PC-3 (cell line): ENCODE measurements at regions not wholly inside any gene's neighbourhood (a gene's known extent, or its start where the extent isn't known, plus 50 kb on each side); places are given as distances from the start of the nearest gene placed in this dataset.

Experiments used
- ATAC-seq: fragments of 200-7000 bp; cut with Tn5 transposase; 2 replicates; pipeline ENCODE4 v1.9.1; 2020; ENCODE audit warnings: mild to moderate bottlenecking, moderate library complexity
- BruUV-seq: library from RNA; stranded (reverse); fragments of 400-500 nt; replicated peaks from 2 replicates; lab custom pipeline; 2021; lab: Mats Ljungman, UMichigan
- CTCF ChIA-PET: fragments of 300-600 bp; sonication (Branson Sonifier 250); formaldehyde crosslinking; loops from one replicate; lab custom pipeline; 2022; ENCODE audit warnings: antibody characterized with exemption; lab: Charles Lee
- POLR2A ChIA-PET: fragments of 300-600 bp; sonication (Branson Sonifier 250); formaldehyde crosslinking; loops from one replicate; lab custom pipeline; 2022; ENCODE audit warnings: antibody characterized with exemption; ENCODE audit not compliant: unreplicated experiment; lab: Charles Lee
- DNase-seq: peaks from one replicate; pipeline ENCODE4 v3.0.0-alpha.2; 2015
- H2AFZ ChIP-seq: fragments of 300-600 bp; sonication (generic); 2 replicates; pipeline ENCODE4 v1.6.0; 2016; ENCODE audit warnings: antibody characterized with exemption, low read length
- H3F3A ChIP-seq: fragments of 300-600 bp; sonication (generic); one replicate; pipeline ENCODE4 v1.6.0; 2017; ENCODE audit warnings: antibody characterized with exemption, low read length, control low read depth, mild to moderate bottlenecking; ENCODE audit not compliant: unreplicated experiment
- H3K27ac ChIP-seq: fragments of 300-600 bp; sonication (generic); 2 replicates; pipeline ENCODE4 v1.5.1; 2016; ENCODE audit warnings: mild to moderate bottlenecking, low read length
- H3K27me3 ChIP-seq: fragments of 300-600 bp; sonication (generic); 2 replicates; pipeline ENCODE4 v1.6.1; 2016; ENCODE audit warnings: low read length, mixed read lengths
- H3K36me3 ChIP-seq: fragments of 300-600 bp; sonication (generic); 2 replicates; pipeline ENCODE4 v1.6.1; 2016; ENCODE audit warnings: low read depth, mixed run types, low read length, mixed read lengths
- H3K4me1 ChIP-seq: fragments of 300-600 bp; sonication (generic); 2 replicates; pipeline ENCODE4 v1.5.1; 2016; ENCODE audit warnings: low read length; ENCODE audit not compliant: insufficient read depth
- H3K4me2 ChIP-seq: fragments of 300-600 bp; sonication (generic); 2 replicates; pipeline ENCODE4 v1.6.0; 2016; ENCODE audit warnings: low read length
- H3K4me3 ChIP-seq: fragments of 300-600 bp; sonication (generic); 2 replicates; pipeline ENCODE4 v1.5.1; 2016; ENCODE audit warnings: mild to moderate bottlenecking, low read length, mixed read lengths
- H3K79me2 ChIP-seq: fragments of 300-600 bp; sonication (generic); 2 replicates; pipeline ENCODE4 v1.6.1; 2017; ENCODE audit warnings: low read length, mixed read lengths
- H3K9ac ChIP-seq: fragments of 300-600 bp; sonication (generic); 2 replicates; pipeline ENCODE4 v1.6.0; 2016; ENCODE audit warnings: mild to moderate bottlenecking, low read length
- H3K9me2 ChIP-seq: fragments of 300-600 bp; sonication (generic); replicated peaks from 2 replicates; pipeline ENCODE4 v1.6.1; 2016; ENCODE audit warnings: mixed run types, low read length, mixed read lengths
- H3K9me3 ChIP-seq: fragments of 300-600 bp; sonication (generic); 2 replicates; pipeline ENCODE4 v1.6.1; 2016; ENCODE audit warnings: low read length, mixed read lengths
- H4K20me1 ChIP-seq: fragments of 300-600 bp; sonication (generic); 2 replicates; pipeline ENCODE4 v1.6.1; 2016; ENCODE audit warnings: low read length, mixed read lengths
- CTCF ChIP-seq: fragments of 300-600 bp; sonication (generic); conservative IDR thresholded peaks from 2 replicates; pipeline ENCODE4 v1.5.1; 2017; ENCODE audit warnings: antibody characterized with exemption, low read depth, mild to moderate bottlenecking, low read length
- EZH2 ChIP-seq: fragments of 300-600 bp; sonication (generic); IDR thresholded peaks from one replicate; pipeline ENCODE4 v1.6.1; 2017; ENCODE audit warnings: antibody characterized with exemption, mild to moderate bottlenecking, low read length; ENCODE audit not compliant: unreplicated experiment
- EZH2phosphoT487 ChIP-seq: fragments of 300-600 bp; sonication (generic); IDR thresholded peaks from 2 replicates; pipeline ENCODE4 v1.6.1; 2018; ENCODE audit warnings: mild to moderate bottlenecking, antibody characterized with exemption, low read length, borderline replicate concordance
- intact Hi-C: fragments of 100-400 bp; cut with micrococcal nuclease; formaldehyde crosslinking; loops from 2 replicates; pipeline ENCODE4 v1.9.0; 2023

- H3K9ac ChIP-seq = no peak overlapping the region
- peaks cover 44% of the 10 kb centered on the region for H3K27me3 ChIP-seq
- H3K27ac ChIP-seq = no peak overlapping the region
- H3K36me3 ChIP-seq = no peaks in the 10 kb centered on the region
- DNase-seq (peak; percentile 70), ATAC-seq (peak; percentile 86)
- CTCF ChIA-PET = interaction anchor here (0.6 kb wide), 1 partner anchor 220 kb away, joined by 3 read pairs; no protein-coding TSS in a partner anchor
- H4K20me1 ChIP-seq = no peaks in the 10 kb centered on the region
- no peak overlapping the region for H3K4me3 ChIP-seq
- H3K9me2 ChIP-seq = no peaks in the 10 kb centered on the region
- no peaks in the 10 kb centered on the region for H3F3A ChIP-seq
- H3K79me2 ChIP-seq = no peaks in the 10 kb centered on the region
- 0 out of 2 replicates have a peak overlapping the region, but pooled peaks have one; percentile 0 for H2AFZ ChIP-seq
- TF ChIP-seq EZH2 (no peak), CTCF (peak; percentile 93), EZH2phosphoT487 (no peak)
- H3K9me3 ChIP-seq = no peaks in the 10 kb centered on the region
- H3K4me2 ChIP-seq = no peak overlapping the region
- intact Hi-C loops = loop anchor here (1.0 to 5.0 kb wide), 3 partner anchors 214 to 382 kb away; no protein-coding TSS in a partner anchor
- BruUV-seq = no TSS peak
- H3K4me1 ChIP-seq = no peaks in the 10 kb centered on the region
- POLR2A ChIA-PET = no interaction called here
Observed at GRCh38 chr14:56874375-56874774, 64.1 kb upstream of the OTX2 start.

- no peaks in the 10 kb centered on the region for H3K79me2 ChIP-seq
- BruUV-seq = no TSS peak
- no peaks in the 10 kb centered on the region for H3K9me3 ChIP-seq
- H4K20me1 ChIP-seq = no peaks in the 10 kb centered on the region
- no peak overlapping the region for H3K27ac ChIP-seq
- no peaks in the 10 kb centered on the region for H3K36me3 ChIP-seq
- DNase-seq = no peak
- H3K9ac ChIP-seq = no peak overlapping the region
- ATAC-seq = no peak
- POLR2A ChIA-PET = no interaction called here
- no peaks in the 10 kb centered on the region for H3K9me2 ChIP-seq
- no peak overlapping the region for H3K4me3 ChIP-seq
- TF ChIP-seq EZH2 = no peak
- TF ChIP-seq CTCF = no peak
- TF ChIP-seq EZH2phosphoT487 = no peak
- H3K4me1 ChIP-seq = no peaks in the 10 kb centered on the region
- no peak overlapping the region for H3K4me2 ChIP-seq
- H3K27me3 ChIP-seq = peaks cover 45% of the 10 kb centered on the region
- no peaks in the 10 kb centered on the region for H3F3A ChIP-seq
- CTCF ChIA-PET = no interaction called here
- intact Hi-C loops = loop anchor here (5.0 kb wide), 1 partner anchor 378 kb away; no protein-coding TSS in a partner anchor
- H2AFZ ChIP-seq = no peak overlapping the region
Observed at GRCh38 chr14:56870336-56870735, 60.1 kb upstream of the OTX2 start.

- no peak overlapping the region for H3K27ac ChIP-seq
- H3K27me3 ChIP-seq = peaks cover 50% of the 10 kb centered on the region
- no peak overlapping the region for H3K9ac ChIP-seq
- no peaks in the 10 kb centered on the region for H3K79me2 ChIP-seq
- H3K4me1 ChIP-seq = no peaks in the 10 kb centered on the region
- intact Hi-C loops = no loop called here
- no peak for TF ChIP-seq EZH2phosphoT487
- TF ChIP-seq CTCF = no peak
- no peak overlapping the region for H2AFZ ChIP-seq
- ATAC-seq (no peak), DNase-seq (no peak)
- no peaks in the 10 kb centered on the region for H3K9me3 ChIP-seq
- ChIA-PET CTCF (no interaction called here), POLR2A (no interaction called here)
- no peaks in the 10 kb centered on the region for H3F3A ChIP-seq
- no peaks in the 10 kb centered on the region for H4K20me1 ChIP-seq
- BruUV-seq = no TSS peak
- H3K9me2 ChIP-seq = no peaks in the 10 kb centered on the region
- no peak overlapping the region for H3K4me3 ChIP-seq
- H3K4me2 ChIP-seq = no peak overlapping the region
- H3K36me3 ChIP-seq = no peaks in the 10 kb centered on the region
Observed at GRCh38 chr14:56868660-56869059, 58.4 kb upstream of the OTX2 start.
